ENCODE measurements at regions not wholly inside any gene's neighbourhood (a gene's known extent, or its start where the extent isn't known, plus 50 kb on each side); places are given as distances from the start of the nearest gene placed in this dataset.

DNA sequence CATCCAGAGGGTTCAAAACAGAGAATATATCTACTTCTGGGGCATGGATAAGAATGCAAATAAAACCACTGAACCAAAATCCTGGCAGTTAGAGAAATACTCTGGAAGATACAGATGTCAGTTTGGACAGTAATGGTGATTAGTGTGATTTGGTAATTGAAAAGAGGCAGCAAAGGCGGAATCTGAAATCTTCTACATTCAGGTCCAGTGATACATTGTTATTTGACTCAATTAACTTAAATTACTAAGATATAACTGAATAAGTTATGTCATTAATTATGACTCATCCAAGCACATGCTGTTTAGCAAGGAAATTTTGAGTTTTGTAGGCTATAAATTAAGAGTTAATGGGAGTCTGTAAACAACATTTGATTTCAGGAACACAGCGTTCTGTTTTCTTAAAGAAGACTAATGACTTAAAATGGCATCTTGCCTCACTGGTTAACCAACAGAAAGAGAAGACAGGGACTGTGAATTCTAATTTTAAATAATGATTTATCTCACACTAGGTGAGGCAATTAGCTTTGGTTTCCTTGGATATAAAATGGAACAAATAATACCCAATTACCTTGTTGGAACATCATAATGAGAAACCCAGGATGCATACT is 937.1 kb downstream of the PDHA2 start:
- Histone ChIP-seq H3K27me3 (ENCODE audit: insufficient read depth, low read depth, severe bottlenecking) (no peaks in the 10 kb centered on the region), H3K36me3 (no peaks in the 10 kb centered on the region), H3K9me3 (ENCODE audit: severe bottlenecking) (no peaks in the 10 kb centered on the region), H3K27ac (no peak overlapping the region), H3K4me3 (ENCODE audit: low read depth, low read length) (no peak overlapping the region)
- no peak for DNase-seq
- no peak for TF ChIP-seq CTCF (IDR thresholded peaks at IDR 0.05; ENCODE audit: low read depth, low read length)

GRCh38 chr4:96784336-96784735 is 944.4 kb downstream of the PDHA2 start:
- Histone ChIP-seq H3K36me3 (no peaks in the 10 kb centered on the region), H3K27me3 (ENCODE audit: insufficient read depth, low read depth, severe bottlenecking) (no peaks in the 10 kb centered on the region), H3K9me3 (ENCODE audit: severe bottlenecking) (no peaks in the 10 kb centered on the region), H3K27ac (no peak overlapping the region), H3K4me3 (ENCODE audit: low read depth, low read length) (no peak overlapping the region)
- DNase-seq, result no peak
- TF ChIP-seq CTCF (IDR thresholded peaks at IDR 0.05; ENCODE audit: low read depth, low read length), result no peak

- no peaks in the 10 kb centered on the region for H3K36me3 ChIP-seq
- no peaks in the 10 kb centered on the region for H3K9me3 ChIP-seq (ENCODE audit: severe bottlenecking)
- DNase-seq, result no peak
- no peaks in the 10 kb centered on the region for H3K27me3 ChIP-seq (ENCODE audit: insufficient read depth, low read depth, severe bottlenecking)
- no peak overlapping the region for H3K4me3 ChIP-seq (ENCODE audit: low read depth, low read length)
- no peak overlapping the region for H3K27ac ChIP-seq
- TF ChIP-seq CTCF (IDR thresholded peaks at IDR 0.05; ENCODE audit: low read depth, low read length), result no peak
Measured at GRCh38 chr4:96786306-96786705, 946.4 kb downstream of the PDHA2 start.

GRCh38 chr4:96787766-96788165 is 947.9 kb downstream of the PDHA2 start:
- TF ChIP-seq CTCF (IDR thresholded peaks at IDR 0.05; ENCODE audit: low read depth, low read length), result no peak
- H3K36me3 ChIP-seq, result no peaks in the 10 kb centered on the region
- DNase-seq, result no peak
- H3K9me3 ChIP-seq (ENCODE audit: severe bottlenecking), result no peaks in the 10 kb centered on the region
- no peak overlapping the region for H3K27ac ChIP-seq
- no peaks in the 10 kb centered on the region for H3K27me3 ChIP-seq (ENCODE audit: insufficient read depth, low read depth, severe bottlenecking)
- H3K4me3 ChIP-seq (ENCODE audit: low read depth, low read length), result no peak overlapping the region

GRCh38 chr4:96809563-96809962 is 969.7 kb downstream of the PDHA2 start:
- Histone ChIP-seq H3K4me3 (ENCODE audit: low read depth, low read length) (no peak overlapping the region), H3K36me3 (no peaks in the 10 kb centered on the region), H3K27ac (no peak overlapping the region), H3K27me3 (ENCODE audit: insufficient read depth, low read depth, severe bottlenecking) (no peaks in the 10 kb centered on the region), H3K9me3 (ENCODE audit: severe bottlenecking) (no peaks in the 10 kb centered on the region)
- TF ChIP-seq CTCF (IDR thresholded peaks at IDR 0.05; ENCODE audit: low read depth, low read length), result no peak
- DNase-seq, result no peak

DNA sequence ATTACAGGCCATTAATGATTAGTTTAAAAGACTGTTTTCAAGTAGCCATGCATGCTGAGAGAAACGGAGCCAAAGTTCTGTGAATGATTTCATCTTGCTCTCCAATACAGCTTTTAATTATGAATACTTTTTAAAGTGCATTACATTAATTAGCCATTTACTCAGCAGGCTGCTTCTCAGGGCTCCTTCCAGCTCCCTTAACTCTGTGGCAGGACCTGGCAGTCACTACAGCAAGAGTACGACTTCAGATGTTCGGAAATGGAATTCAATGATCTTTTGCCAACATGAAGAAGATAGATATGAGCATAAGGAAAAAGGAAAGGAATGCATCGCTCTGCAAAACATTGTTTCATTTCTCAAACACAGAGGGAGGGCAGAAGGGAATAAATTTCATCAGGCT is 987.2 kb downstream of the PDHA2 start:
- DNase-seq, result no peak
- H3K36me3 ChIP-seq, result no peaks in the 10 kb centered on the region
- H3K4me3 ChIP-seq (ENCODE audit: low read depth, low read length), result no peak overlapping the region
- TF ChIP-seq CTCF (IDR thresholded peaks at IDR 0.05; ENCODE audit: low read depth, low read length), result no peak
- H3K27ac ChIP-seq, result no peak overlapping the region
- H3K27me3 ChIP-seq (ENCODE audit: insufficient read depth, low read depth, severe bottlenecking), result no peaks in the 10 kb centered on the region
- H3K9me3 ChIP-seq (ENCODE audit: severe bottlenecking), result no peaks in the 10 kb centered on the region

All from WERI-Rb-1 (cell line).